ENCODE measurements at regions not wholly inside any gene's neighbourhood (a gene's known extent, or its start where the extent isn't known, plus 50 kb on each side); places are given as distances from the start of the nearest gene placed in this dataset.

DNA sequence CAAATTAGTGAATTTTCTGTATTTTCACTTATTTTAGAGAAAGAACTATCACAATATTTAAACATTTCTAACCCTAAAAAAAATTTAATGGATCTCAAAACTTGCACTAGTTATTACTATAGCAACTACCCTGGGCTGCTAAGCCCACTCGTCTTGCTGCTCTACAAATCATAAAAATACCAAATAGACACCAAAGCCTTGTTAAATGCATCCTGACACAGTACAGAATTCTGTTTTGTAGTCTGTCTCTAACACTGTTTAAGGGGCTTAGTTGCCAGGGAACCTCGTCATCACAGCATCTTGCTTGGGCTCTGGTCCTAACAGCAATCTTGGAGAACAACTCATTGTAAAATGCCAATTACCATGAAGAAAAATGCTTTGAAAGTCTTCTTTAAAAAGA lies 56.9 kb upstream of the MBOAT1 start:
- TF ChIP-seq, protein P1, sequence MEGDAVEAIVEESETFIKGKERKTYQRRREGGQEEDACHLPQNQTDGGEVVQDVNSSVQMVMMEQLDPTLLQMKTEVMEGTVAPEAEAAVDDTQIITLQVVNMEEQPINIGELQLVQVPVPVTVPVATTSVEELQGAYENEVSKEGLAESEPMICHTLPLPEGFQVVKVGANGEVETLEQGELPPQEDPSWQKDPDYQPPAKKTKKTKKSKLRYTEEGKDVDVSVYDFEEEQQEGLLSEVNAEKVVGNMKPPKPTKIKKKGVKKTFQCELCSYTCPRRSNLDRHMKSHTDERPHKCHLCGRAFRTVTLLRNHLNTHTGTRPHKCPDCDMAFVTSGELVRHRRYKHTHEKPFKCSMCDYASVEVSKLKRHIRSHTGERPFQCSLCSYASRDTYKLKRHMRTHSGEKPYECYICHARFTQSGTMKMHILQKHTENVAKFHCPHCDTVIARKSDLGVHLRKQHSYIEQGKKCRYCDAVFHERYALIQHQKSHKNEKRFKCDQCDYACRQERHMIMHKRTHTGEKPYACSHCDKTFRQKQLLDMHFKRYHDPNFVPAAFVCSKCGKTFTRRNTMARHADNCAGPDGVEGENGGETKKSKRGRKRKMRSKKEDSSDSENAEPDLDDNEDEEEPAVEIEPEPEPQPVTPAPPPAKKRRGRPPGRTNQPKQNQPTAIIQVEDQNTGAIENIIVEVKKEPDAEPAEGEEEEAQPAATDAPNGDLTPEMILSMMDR (IDR thresholded peaks at IDR 0.05 in 4 of 5, conservative IDR thresholded peaks at IDR 0.05 in 1 of 5) = no peak
- TF ChIP-seq POLR2A (IDR thresholded peaks at IDR 0.05) = no peak

Data from gastrocnemius medialis (tissue), 4 donors.